Fibroblast of gingiva (primary cell): ENCODE measurements at regions not wholly inside any gene's neighbourhood (a gene's known extent, or its start where the extent isn't known, plus 50 kb on each side); places are given as distances from the start of the nearest gene placed in this dataset.

Source experiments
- DNase-seq: peaks from one replicate; pipeline ENCODE4 v3.0.0-alpha.2; 2011; ENCODE audit warnings: low read depth

GRCh38 chr1:215466361-215466760 lies 100.7 kb upstream of the KCTD3 start:
- DNase-seq, result no peak

GRCh38 chr1:215471463-215471862 lies 95.6 kb upstream of the KCTD3 start:
- no peak for DNase-seq

- no peak for DNase-seq
Measured at GRCh38 chr1:215472723-215473122, 94.4 kb upstream of the KCTD3 start.

GRCh38 chr1:215473943-215474342 lies 93.2 kb upstream of the KCTD3 start:
- DNase-seq, result no peak

GRCh38 chr1:215474940-215475339 lies 92.2 kb upstream of the KCTD3 start:
- no peak for DNase-seq

GRCh38 chr1:215475796-215476481 lies 91.2 kb upstream of the KCTD3 start:
- peak; percentile 72 for DNase-seq

GRCh38 chr1:215476541-215476940 lies 90.6 kb upstream of the KCTD3 start:
- DNase-seq, result no peak

GRCh38 chr1:215477632-215478031 lies 89.5 kb upstream of the KCTD3 start:
- DNase-seq, result no peak

- DNase-seq, result no peak
Measured at GRCh38 chr1:215479567-215479966, 87.5 kb upstream of the KCTD3 start.

GRCh38 chr1:215482079-215482478 lies 85.0 kb upstream of the KCTD3 start:
- no peak for DNase-seq

GRCh38 chr1:215484171-215484939 lies 82.7 kb upstream of the KCTD3 start:
- no peak for DNase-seq

GRCh38 chr1:215487466-215487865 lies 79.6 kb upstream of the KCTD3 start:
- no peak for DNase-seq

- DNase-seq, result no peak
Measured at GRCh38 chr1:215488850-215489249, 78.3 kb upstream of the KCTD3 start.

GRCh38 chr1:215489771-215490565 lies 77.1 kb upstream of the KCTD3 start:
- DNase-seq, result no peak

- no peak for DNase-seq
Measured at GRCh38 chr1:215497528-215497927, 69.6 kb upstream of the KCTD3 start.

- DNase-seq, result no peak
Measured at GRCh38 chr1:215501496-215501895, 65.6 kb upstream of the KCTD3 start.

GRCh38 chr1:215502081-215502480 lies 65.0 kb upstream of the KCTD3 start:
- DNase-seq, result no peak

- DNase-seq, result no peak
Measured at GRCh38 chr1:215507119-215507518, 60.0 kb upstream of the KCTD3 start.

- no peak for DNase-seq
Measured at GRCh38 chr1:215508311-215508710, 58.8 kb upstream of the KCTD3 start.
